A549 (cell line): ENCODE measurements at regions not wholly inside any gene's neighbourhood (a gene's known extent, or its start where the extent isn't known, plus 50 kb on each side); places are given as distances from the start of the nearest gene placed in this dataset.

Experiments
- CTCF ChIP-seq: fragments of >200 bp; sonication (Bioruptor Twin); formaldehyde crosslinking; IDR thresholded peaks from 3 replicates; pipeline ENCODE4 v1.5.1; 2016
- EP300 ChIP-seq, 2 experiments: fragments of >200 bp; sonication (Bioruptor Twin); formaldehyde crosslinking; IDR thresholded peaks; 2 replicates in 1 of 2; 3 replicates in 1 of 2; pipeline ENCODE4 v1.6.1; 2016 to 2017
- ESRRA ChIP-seq: fragments of 150-350 bp; IDR thresholded peaks from 2 replicates; pipeline ENCODE4 v1.6.1; 2014; ENCODE audit warnings: mild to moderate bottlenecking, low read length, borderline replicate concordance
- HDAC2 ChIP-seq: fragments of 200-600 bp; sonication (generic); IDR thresholded peaks from 2 replicates; pipeline ENCODE4 v1.6.1; 2016
- HOXA7 ChIP-seq: fragments of 250-450 bp; sonication (Bioruptor Pico); IDR thresholded peaks from 2 replicates; pipeline ENCODE4 v1.5.0; 2020; ENCODE audit warnings: mild to moderate bottlenecking, moderate library complexity
- NFE2L2 ChIP-seq: fragments of 150-350 bp; conservative IDR thresholded peaks from 2 replicates; pipeline ENCODE4 v1.6.1; 2014; ENCODE audit warnings: low read length
- NPAS2 ChIP-seq: fragments of 250-450 bp; sonication (Bioruptor Pico); IDR thresholded peaks from 2 replicates; pipeline ENCODE4 v1.8.0; 2022; ENCODE audit warnings: mild to moderate bottlenecking, moderate library complexity, borderline replicate concordance
- PBX3 ChIP-seq: IDR thresholded peaks from 2 replicates; pipeline ENCODE4 v1.6.1; 2012
- PHF8 ChIP-seq: fragments of 200-600 bp; sonication (generic); IDR thresholded peaks from 2 replicates; pipeline ENCODE4 v1.6.1; 2016; ENCODE audit warnings: low read depth, mild to moderate bottlenecking, antibody characterized with exemption, moderate library complexity, borderline replicate concordance
- RFX5 ChIP-seq: fragments of 450-650 bp; IDR thresholded peaks from 2 replicates; pipeline ENCODE4 v1.7.1; 2014; ENCODE audit warnings: antibody characterized with exemption, mild to moderate bottlenecking, moderate library complexity

DNA sequence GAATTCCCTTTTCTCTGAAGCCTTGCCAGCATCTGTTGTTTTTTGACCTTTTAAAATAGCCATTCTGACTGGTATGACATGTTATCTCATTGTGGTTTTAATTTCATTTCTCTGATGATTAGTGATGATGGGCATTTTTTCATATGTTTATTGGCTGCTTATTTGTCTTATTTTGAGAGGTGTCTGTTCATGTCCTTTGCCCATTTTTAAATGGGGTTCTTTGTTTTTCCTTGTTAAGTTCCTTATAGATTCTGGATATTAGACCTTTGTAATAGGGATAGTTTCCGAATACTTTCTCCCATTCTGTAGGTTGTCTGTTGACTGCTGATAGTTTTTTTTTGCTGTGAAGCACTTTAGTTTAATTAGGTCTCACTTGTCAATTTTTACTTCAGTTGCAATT is 54.0 kb upstream of the C1orf185 start:
- TF ChIP-seq CTCF (no peak), RFX5 (no peak), EP300 (IDR thresholded peaks at IDR 0.05) (no peak), PHF8 (no peak), HDAC2 (no peak), ESRRA (no peak), PBX3 (no peak), HOXA7 (no peak), NFE2L2 (no peak), NPAS2 (CRISPR knock-in tag) (no peak)
